ENCODE measurements at regions not wholly inside any gene's neighbourhood (a gene's known extent, or its start where the extent isn't known, plus 50 kb on each side); places are given as distances from the start of the nearest gene placed in this dataset.

GRCh38 chr15:69990566-69991421 is 106.9 kb downstream of the TLE3 start:
- DNase-seq: no peak

- no peak for DNase-seq
Observed at GRCh38 chr15:69991551-69991980, 106.2 kb downstream of the TLE3 start.

- DNase-seq: no peak
Observed at GRCh38 chr15:69992348-69992747, 105.4 kb downstream of the TLE3 start.

- DNase-seq: no peak
Observed at GRCh38 chr15:69994429-69995205, 103.1 kb downstream of the TLE3 start.

GRCh38 chr15:69996321-69997160 is 101.2 kb downstream of the TLE3 start:
- DNase-seq: no peak

- no peak for DNase-seq
Observed at GRCh38 chr15:69997161-69997485, 100.6 kb downstream of the TLE3 start.

All from tongue (tissue), 1 donor.